Esophagus squamous epithelium (tissue), 5 donors: ENCODE measurements at regions not wholly inside any gene's neighbourhood (a gene's known extent, or its start where the extent isn't known, plus 50 kb on each side); places are given as distances from the start of the nearest gene placed in this dataset.
A peak's percentile ranks its signal among the peaks of the same experiment; 100 is the strongest.

ENCODE experiments used
- DNase-seq: peaks from one replicate; lab custom pipeline; 2025; lab: John Stamatoyannopoulos, UW
- H3K27ac ChIP-seq, 4 donors: fragments of 200-600 bp; sonication (generic); one replicate each; pipeline ENCODE4 v1.5.1; 2016 to 2019; ENCODE audit warnings: mild to moderate bottlenecking in 1 of 4
- H3K27me3 ChIP-seq, 4 donors: fragments of 200-600 bp; sonication (generic); 1 replicate in 3 of 4; 2 replicates in 1 of 4; pipeline versions ENCODE4 v1.5.1 to v1.6.0; 2017 to 2021; ENCODE audit warnings: antibody characterized with exemption in 1 of 4
- H3K36me3 ChIP-seq, 3 donors: fragments of 200-600 bp; sonication (generic); one replicate each; pipeline ENCODE4 v1.5.1; 2016 to 2019
- H3K4me1 ChIP-seq, 3 donors: fragments of 200-600 bp; sonication (generic); one replicate each; pipeline ENCODE4 v1.5.1; 2017 to 2019
- H3K4me3 ChIP-seq, 4 donors: fragments of 200-600 bp; sonication (generic); 1 replicate in 3 of 4; 2 replicates in 1 of 4; pipeline ENCODE4 v1.5.1; 2016 to 2019; ENCODE audit warnings: mild to moderate bottlenecking in 2 of 4, moderate library complexity in 1 of 4
- H3K9me3 ChIP-seq, 3 donors: fragments of 200-600 bp; sonication (generic); one replicate each; pipeline ENCODE4 v1.5.1; 2016 to 2019
- POLR2A ChIP-seq, 4 donors: fragments of 450-650 bp; IDR thresholded peaks; one replicate each; pipeline ENCODE4 v1.6.1; 2017; ENCODE audit warnings: antibody characterized with exemption in 4 of 4, mild to moderate bottlenecking in 4 of 4, moderate library complexity in 3 of 4
- WGBS, 2 donors: methylation state at CpG; one replicate each; pipeline ENCODE4 v1.1.5; 2018; 5-methylcytosine and 5-hydroxymethylcytosine counted together
- intact Hi-C: fragments of 100-400 bp; cut with DNase I; formaldehyde crosslinking; loops from one replicate; pipeline ENCODE4 v1.15.0; 2022
- TF ChIP-seq, protein P1 (sequence below), 6 experiments: fragments of 450-650 bp in 4 of 6; fragments of 200-600 bp in 2 of 6; sonication (generic) in 2 of 6; IDR thresholded peaks; one replicate each; pipeline ENCODE4 v1.5.1; 2016 to 2019; ENCODE audit warnings: antibody characterized with exemption in 6 of 6, mild to moderate bottlenecking in 4 of 6, moderate library complexity in 4 of 6
- donor health status: DM: yes; HTN: yes; CAD: no.

DNA sequence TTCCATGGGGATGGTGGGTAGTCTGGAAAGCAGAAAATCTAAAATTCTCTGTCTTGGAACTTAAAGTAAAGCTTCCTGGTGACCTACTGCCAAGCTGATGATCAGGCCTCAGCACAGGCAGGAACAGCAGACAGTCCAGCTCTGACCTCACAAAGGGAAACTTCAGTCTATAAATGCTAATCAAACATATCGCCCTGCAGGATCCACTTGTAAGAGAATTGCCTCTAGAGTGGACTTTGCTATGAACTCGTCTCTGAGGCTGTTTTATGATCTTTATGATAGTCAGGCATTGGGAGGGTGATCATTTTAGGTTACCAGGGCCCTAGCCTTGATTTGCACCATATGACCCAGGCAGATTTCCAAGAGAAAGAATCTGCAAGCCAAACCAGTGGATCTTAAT lies 67.6 kb upstream of the SELENOP start:
- 88 to 94% methylated on average over 1 to 2 of the region's 2 CpGs for WGBS, 2 donors
- Histone ChIP-seq H3K4me1 (peaks cover 0 to 10% (median 0%) of the 10 kb centered on the region in 3 donors), H3K27ac (no peak overlapping the region), H3K27me3 (no peaks in the 10 kb centered on the region), H3K9me3 (no peaks in the 10 kb centered on the region), H3K36me3 (no peaks in the 10 kb centered on the region), H3K4me3 (no peak overlapping the region)
- no peak for DNase-seq
- TF ChIP-seq POLR2A (IDR thresholded peaks at IDR 0.05): no peak
- TF ChIP-seq, protein P1, sequence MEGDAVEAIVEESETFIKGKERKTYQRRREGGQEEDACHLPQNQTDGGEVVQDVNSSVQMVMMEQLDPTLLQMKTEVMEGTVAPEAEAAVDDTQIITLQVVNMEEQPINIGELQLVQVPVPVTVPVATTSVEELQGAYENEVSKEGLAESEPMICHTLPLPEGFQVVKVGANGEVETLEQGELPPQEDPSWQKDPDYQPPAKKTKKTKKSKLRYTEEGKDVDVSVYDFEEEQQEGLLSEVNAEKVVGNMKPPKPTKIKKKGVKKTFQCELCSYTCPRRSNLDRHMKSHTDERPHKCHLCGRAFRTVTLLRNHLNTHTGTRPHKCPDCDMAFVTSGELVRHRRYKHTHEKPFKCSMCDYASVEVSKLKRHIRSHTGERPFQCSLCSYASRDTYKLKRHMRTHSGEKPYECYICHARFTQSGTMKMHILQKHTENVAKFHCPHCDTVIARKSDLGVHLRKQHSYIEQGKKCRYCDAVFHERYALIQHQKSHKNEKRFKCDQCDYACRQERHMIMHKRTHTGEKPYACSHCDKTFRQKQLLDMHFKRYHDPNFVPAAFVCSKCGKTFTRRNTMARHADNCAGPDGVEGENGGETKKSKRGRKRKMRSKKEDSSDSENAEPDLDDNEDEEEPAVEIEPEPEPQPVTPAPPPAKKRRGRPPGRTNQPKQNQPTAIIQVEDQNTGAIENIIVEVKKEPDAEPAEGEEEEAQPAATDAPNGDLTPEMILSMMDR (IDR thresholded peaks at IDR 0.05): no peak
- intact Hi-C loops: loop anchor here (10.0 kb wide), 1 partner anchor 94 kb away; no protein-coding TSS in a partner anchor

- DNase-seq: no peak
- TF ChIP-seq, protein P1 (IDR thresholded peaks at IDR 0.05): no peak
- TF ChIP-seq POLR2A (IDR thresholded peaks at IDR 0.05): no peak
- Histone ChIP-seq H3K9me3 (no peaks in the 10 kb centered on the region), H3K36me3 (no peaks in the 10 kb centered on the region), H3K4me1 (peaks cover 0 to 10% (median 0%) of the 10 kb centered on the region in 3 donors), H3K4me3 (no peak overlapping the region), H3K27ac (no peak overlapping the region), H3K27me3 (no peaks in the 10 kb centered on the region)
- WGBS, 2 donors: 76 to 92% methylated on average over 4 of the region's 4 CpGs
- intact Hi-C loops: loop anchor here (10.0 kb wide), 1 partner anchor 94 kb away; no protein-coding TSS in a partner anchor
Measured at GRCh38 chr5:42878550-42878949, 66.9 kb upstream of the SELENOP start.

DNA sequence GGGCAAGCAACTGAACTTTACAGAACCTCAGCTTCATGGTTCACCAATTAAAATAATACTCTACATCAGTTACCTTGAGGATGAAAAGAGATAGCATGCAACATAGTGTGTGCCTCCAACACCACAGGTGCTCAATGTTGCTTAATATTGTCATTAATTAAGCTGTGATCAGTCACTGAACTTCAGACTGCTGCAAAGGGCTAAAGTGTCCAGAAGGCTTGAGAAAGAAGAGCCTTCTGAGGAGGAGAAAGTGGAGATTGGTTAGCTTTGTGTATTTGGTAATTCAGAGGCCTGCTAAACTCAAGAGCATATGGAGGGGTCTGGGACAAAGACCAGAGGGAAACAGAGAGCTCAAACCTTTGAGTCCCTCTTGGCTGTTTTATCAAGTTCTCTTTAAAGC lies 66.3 kb upstream of the SELENOP start:
- Histone ChIP-seq H3K27me3 (no peaks in the 10 kb centered on the region), H3K36me3 (no peaks in the 10 kb centered on the region), H3K4me1 (peaks cover 0 to 10% (median 0%) of the 10 kb centered on the region in 3 donors), H3K9me3 (no peaks in the 10 kb centered on the region), H3K4me3 (no peak overlapping the region), H3K27ac (no peak overlapping the region)
- no peak for DNase-seq
- intact Hi-C loops: loop anchor here (10.0 kb wide), 1 partner anchor 93 kb away; no protein-coding TSS in a partner anchor
- no peak for TF ChIP-seq POLR2A (IDR thresholded peaks at IDR 0.05)
- TF ChIP-seq, protein P1 (IDR thresholded peaks at IDR 0.05): no peak

- Histone ChIP-seq H3K27ac (no peak overlapping the region), H3K36me3 (no peaks in the 10 kb centered on the region), H3K9me3 (no peaks in the 10 kb centered on the region), H3K4me1 (peaks cover 0 to 10% (median 0%) of the 10 kb centered on the region in 3 donors), H3K4me3 (no peak overlapping the region), H3K27me3 (no peaks in the 10 kb centered on the region)
- intact Hi-C loops: loop anchor here (10.0 kb wide), 1 partner anchor 93 kb away; no protein-coding TSS in a partner anchor
- DNase-seq: no peak
- TF ChIP-seq, protein P1 (IDR thresholded peaks at IDR 0.05): no peak
- no peak for TF ChIP-seq POLR2A (IDR thresholded peaks at IDR 0.05)
- WGBS, 2 donors: 85 to 86% methylated on average over 2 of the region's 2 CpGs
Measured at GRCh38 chr5:42877431-42877830, 65.7 kb upstream of the SELENOP start.

- H3K9me3 ChIP-seq: no peaks in the 10 kb centered on the region
- peak overlapping the region in 1 of 4 donors; percentile 4 for H3K4me3 ChIP-seq
- 45 to 61% methylated on average over 4 of the region's 4 CpGs for WGBS, 2 donors
- no peaks in the 10 kb centered on the region for H3K36me3 ChIP-seq
- TF ChIP-seq, protein P1 (IDR thresholded peaks at IDR 0.05): no peak
- TF ChIP-seq POLR2A (IDR thresholded peaks at IDR 0.05): no peak
- intact Hi-C loops: loop anchor here (10.0 kb wide), 1 partner anchor 92 kb away; no protein-coding TSS in a partner anchor
- H3K27ac ChIP-seq: no peak overlapping the region
- H3K4me1 ChIP-seq: peaks cover 0 to 10% (median 0%) of the 10 kb centered on the region in 3 donors
- H3K27me3 ChIP-seq: no peaks in the 10 kb centered on the region
- DNase-seq: no peak
Measured at GRCh38 chr5:42876375-42876844, 64.7 kb upstream of the SELENOP start.
